ENCODE measurements at regions not wholly inside any gene's neighbourhood (a gene's known extent, or its start where the extent isn't known, plus 50 kb on each side); places are given as distances from the start of the nearest gene placed in this dataset.

DNA sequence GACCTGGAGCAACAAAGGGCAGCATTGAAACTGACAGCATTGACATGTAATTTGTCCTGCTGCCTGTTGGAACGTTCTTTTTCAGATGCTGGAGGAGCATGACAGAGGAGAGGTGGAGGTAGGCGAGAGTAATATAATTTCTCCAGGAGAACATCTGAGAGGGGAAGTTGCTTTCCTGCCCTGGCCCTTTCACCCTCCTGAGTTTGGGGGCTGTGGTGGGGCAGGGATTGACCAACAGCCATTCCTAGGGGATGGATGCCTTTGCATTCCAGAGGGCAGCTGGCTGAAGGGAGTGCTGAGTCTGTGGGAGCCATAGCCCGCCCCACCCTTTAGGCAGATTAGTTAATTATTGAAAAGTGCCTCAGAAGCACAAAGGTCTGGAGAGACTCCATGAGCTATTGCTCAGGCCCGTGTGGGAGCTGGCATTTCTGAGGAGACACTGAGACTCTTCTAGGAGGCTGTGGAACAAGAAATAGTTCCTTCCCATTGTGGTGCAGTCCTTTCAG, 73.5 kb downstream of the ARF6 start:
- H3K9me3 ChIP-seq, result no peaks in the 10 kb centered on the region
- DNase-seq, result no peak
- intact Hi-C loops (cut with DNase I; ENCODE audit: low total_unique reads), result no loop called here
- no peaks in the 10 kb centered on the region for H3K4me1 ChIP-seq
- no peaks in the 10 kb centered on the region for H3K36me3 ChIP-seq
- no peak overlapping the region for H3K4me3 ChIP-seq
- no peak for TF ChIP-seq POLR2A (IDR thresholded peaks at IDR 0.05)
- no peak for TF ChIP-seq CTCF (IDR thresholded peaks at IDR 0.05)
- H3K27ac ChIP-seq, result no peak overlapping the region
- H3K27me3 ChIP-seq, result no peaks in the 10 kb centered on the region

DNA sequence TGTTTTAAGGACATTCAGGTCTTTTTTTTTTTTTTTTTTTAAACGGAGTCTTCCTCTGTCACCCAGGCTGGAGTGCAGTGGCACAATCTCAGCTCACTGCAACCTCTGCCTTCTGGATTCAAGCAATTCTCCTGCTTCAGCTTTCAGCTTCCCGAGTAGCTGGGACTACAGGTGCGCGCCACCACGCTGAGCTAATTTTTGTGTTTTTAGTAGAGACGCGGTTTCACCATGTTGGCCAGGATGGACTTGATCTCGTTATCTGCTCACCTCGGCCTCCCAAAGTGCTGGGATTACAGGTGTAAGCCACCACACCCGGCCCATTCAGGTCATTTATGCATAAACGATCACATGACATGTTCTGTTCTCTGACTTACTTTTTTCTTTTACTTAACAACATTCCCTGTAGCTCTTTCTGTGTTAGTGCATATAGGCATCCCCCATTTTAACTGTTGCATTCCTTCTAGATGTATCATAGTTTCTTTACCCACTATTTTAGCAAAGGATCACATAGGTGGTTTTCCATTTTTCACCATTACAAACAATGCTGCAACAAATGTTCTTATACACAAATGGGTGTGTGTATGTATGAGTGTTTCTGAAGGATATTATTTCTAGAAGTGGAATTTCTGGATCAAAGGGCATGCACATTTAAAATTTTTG, 74.2 kb downstream of the ARF6 start:
- TF ChIP-seq CTCF (IDR thresholded peaks at IDR 0.05) (no peak), POLR2A (IDR thresholded peaks at IDR 0.05) (no peak)
- intact Hi-C loops (cut with DNase I; ENCODE audit: low total_unique reads), result no loop called here
- H3K36me3 ChIP-seq, result no peaks in the 10 kb centered on the region
- H3K4me3 ChIP-seq, result no peak overlapping the region
- no peak overlapping the region for H3K27ac ChIP-seq
- no peaks in the 10 kb centered on the region for H3K9me3 ChIP-seq
- no peak for DNase-seq
- no peaks in the 10 kb centered on the region for H3K4me1 ChIP-seq
- no peaks in the 10 kb centered on the region for H3K27me3 ChIP-seq

DNA sequence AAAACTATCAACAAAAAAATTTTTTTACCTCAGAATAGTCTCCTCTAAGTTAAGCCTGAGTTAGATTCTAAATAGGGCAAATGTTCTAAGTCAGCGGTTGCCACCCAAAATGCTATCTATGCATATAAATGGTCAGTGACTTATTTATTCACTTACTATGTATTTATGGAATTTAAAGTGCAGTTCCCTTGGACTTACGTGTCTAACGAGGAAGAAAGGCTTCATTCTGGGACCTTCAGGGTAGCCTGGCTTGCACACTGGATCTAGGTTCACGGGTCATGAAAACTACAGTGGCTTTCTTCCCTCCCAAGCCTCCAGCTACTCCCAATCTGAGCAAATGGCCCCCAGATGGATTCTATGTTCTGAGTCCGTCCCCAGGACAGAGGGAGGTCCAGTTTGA, 77.1 kb downstream of the ARF6 start:
- H3K4me3 ChIP-seq, result no peak overlapping the region
- DNase-seq, result no peak
- TF ChIP-seq POLR2A (IDR thresholded peaks at IDR 0.05) (no peak), CTCF (IDR thresholded peaks at IDR 0.05) (no peak)
- no peaks in the 10 kb centered on the region for H3K27me3 ChIP-seq
- no peak overlapping the region for H3K27ac ChIP-seq
- no peaks in the 10 kb centered on the region for H3K36me3 ChIP-seq
- intact Hi-C loops (cut with DNase I; ENCODE audit: low total_unique reads), result loop anchor here (10.0 kb wide), 1 partner anchor 85 kb away; no protein-coding TSS in a partner anchor
- no peaks in the 10 kb centered on the region for H3K9me3 ChIP-seq
- peaks cover 0 to 4% of the 10 kb centered on the region in 2 donors for H3K4me1 ChIP-seq

- no peak for DNase-seq
- Histone ChIP-seq H3K27ac (peak overlapping the region in 1 of 2 donors; percentile 34), H3K36me3 (no peaks in the 10 kb centered on the region), H3K9me3 (no peaks in the 10 kb centered on the region), H3K27me3 (no peaks in the 10 kb centered on the region), H3K4me1 (peaks cover 0 to 4% of the 10 kb centered on the region in 2 donors), H3K4me3 (no peak overlapping the region)
- intact Hi-C loops (cut with DNase I; ENCODE audit: low total_unique reads), result loop anchor here (10.0 kb wide), 1 partner anchor 84 kb away; no protein-coding TSS in a partner anchor
- TF ChIP-seq CTCF (IDR thresholded peaks at IDR 0.05), result no peak
- no peak for TF ChIP-seq POLR2A (IDR thresholded peaks at IDR 0.05)
These were observed 77.7 kb downstream of the ARF6 start for GRCh38 chr14:49970474-49971147.
